Mesodermal cell (in vitro differentiated cells): ENCODE measurements at regions not wholly inside any gene's neighbourhood (a gene's known extent, or its start where the extent isn't known, plus 50 kb on each side); places are given as distances from the start of the nearest gene placed in this dataset.
A peak's percentile ranks its signal among the peaks of the same experiment; 100 is the strongest.
"Not testable (repeated sequence)": the region's sequence is repeated elsewhere in the genome, so short reads cannot be mapped to it uniquely, and the experiment has no call there.

ENCODE experiments used
- H3K27ac ChIP-seq: 2 replicates; pipeline ENCODE4 v1.7.0; 2013; ENCODE audit warnings: mild to moderate bottlenecking, low read depth, low read length, moderate library complexity; ENCODE audit not compliant: severe bottlenecking
- H3K36me3 ChIP-seq: 2 replicates; pipeline ENCODE4 v1.7.1; 2013; ENCODE audit warnings: mild to moderate bottlenecking, low read length, moderate library complexity; ENCODE audit not compliant: control insufficient read depth, insufficient read depth
- H3K4me1 ChIP-seq: one replicate; pipeline ENCODE4 v1.7.1; 2013; ENCODE audit warnings: mild to moderate bottlenecking, low read length; ENCODE audit not compliant: insufficient read depth, control insufficient read depth, poor library complexity, severe bottlenecking
- H3K4me3 ChIP-seq: 2 replicates; pipeline ENCODE4 v1.7.0; 2013; ENCODE audit warnings: low read length, control low read depth, mild to moderate bottlenecking; ENCODE audit not compliant: insufficient read depth, poor library complexity, severe bottlenecking; ENCODE audit errors: extremely low read depth
- H3K9me3 ChIP-seq: 2 replicates; pipeline ENCODE4 v1.7.1; 2013; ENCODE audit warnings: mild to moderate bottlenecking, low read length, moderate library complexity; ENCODE audit not compliant: control insufficient read depth
- WGBS, 2 experiments: methylation state at CpG; one replicate each; pipeline ENCODE4 v1.1.5; 2013; ENCODE audit warnings: missing lambda C conversion rate in 2 of 2; ENCODE audit not compliant: insufficient coverage in 2 of 2; 5-methylcytosine and 5-hydroxymethylcytosine counted together

DNA sequence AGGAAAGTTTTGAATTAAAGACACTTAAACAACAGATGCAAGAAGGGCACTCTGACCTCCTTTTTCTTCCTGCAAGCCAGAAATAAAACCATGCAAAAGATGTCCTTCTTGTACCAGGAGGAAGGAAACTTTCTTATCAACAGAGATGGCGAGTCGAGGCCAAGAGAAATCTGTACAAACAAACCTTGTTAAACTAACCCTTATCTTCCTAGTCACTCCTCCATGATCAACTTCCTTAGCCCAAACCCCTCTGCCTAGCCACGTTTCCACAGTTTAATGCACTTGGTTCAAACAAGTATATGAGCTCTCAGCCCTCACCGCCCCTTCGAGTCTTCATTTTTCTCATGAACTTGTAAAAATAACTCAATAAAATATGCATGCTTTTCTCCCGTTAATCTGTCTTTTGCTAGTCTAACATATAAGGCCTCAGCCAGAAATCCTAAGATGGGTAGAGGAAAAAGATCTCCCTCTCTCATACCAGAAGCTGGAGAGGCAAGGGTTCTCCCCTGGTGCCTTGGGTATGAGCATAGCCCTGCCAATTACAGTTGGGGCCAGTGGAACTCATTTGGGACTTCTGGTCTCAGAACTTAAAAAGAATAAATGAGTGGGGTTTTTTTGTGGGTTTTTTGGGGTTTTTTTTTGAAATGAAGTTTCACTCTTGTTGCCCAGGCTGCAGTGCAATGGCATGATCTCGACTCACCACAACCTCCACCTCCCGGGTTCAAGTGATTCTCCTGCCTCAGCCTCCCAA is 141.7 kb upstream of the SOD1 start:
- Histone ChIP-seq H3K9me3 (no peaks in the 10 kb centered on the region), H3K27ac (peak overlapping the region; percentile 45), H3K4me1 (peaks cover 16% of the 10 kb centered on the region), H3K4me3 (no peak overlapping the region), H3K36me3 (no peaks in the 10 kb centered on the region)
- 83 to 86% methylated on average over 7 to 8 of the region's 8 CpGs for WGBS, 2 experiments

DNA sequence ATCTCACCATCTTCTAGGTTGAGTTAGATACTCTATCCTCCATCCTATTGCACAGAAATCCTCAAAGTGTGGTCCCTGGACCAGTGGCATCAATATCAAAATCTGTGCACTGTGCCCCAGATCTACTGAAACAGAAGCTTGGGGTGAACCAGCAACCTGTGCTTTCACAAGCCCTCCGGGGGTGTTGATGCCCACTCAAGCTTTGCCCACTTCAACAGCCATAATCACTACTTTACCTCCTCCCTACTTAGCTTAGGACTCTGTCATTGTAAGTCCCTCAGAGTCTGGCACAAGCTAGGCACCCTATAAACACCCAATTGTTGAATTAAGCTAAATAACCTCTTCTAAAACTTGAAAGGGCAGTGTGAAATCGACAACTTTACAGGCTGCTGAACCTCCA is 144.2 kb upstream of the SOD1 start:
- no peaks in the 10 kb centered on the region for H3K9me3 ChIP-seq
- 83% methylated on average over 2 of the region's 2 CpGs; no CpG with 5 or more reads in 1 of the 2 experiments for WGBS, 2 experiments
- no peak overlapping the region for H3K27ac ChIP-seq

DNA sequence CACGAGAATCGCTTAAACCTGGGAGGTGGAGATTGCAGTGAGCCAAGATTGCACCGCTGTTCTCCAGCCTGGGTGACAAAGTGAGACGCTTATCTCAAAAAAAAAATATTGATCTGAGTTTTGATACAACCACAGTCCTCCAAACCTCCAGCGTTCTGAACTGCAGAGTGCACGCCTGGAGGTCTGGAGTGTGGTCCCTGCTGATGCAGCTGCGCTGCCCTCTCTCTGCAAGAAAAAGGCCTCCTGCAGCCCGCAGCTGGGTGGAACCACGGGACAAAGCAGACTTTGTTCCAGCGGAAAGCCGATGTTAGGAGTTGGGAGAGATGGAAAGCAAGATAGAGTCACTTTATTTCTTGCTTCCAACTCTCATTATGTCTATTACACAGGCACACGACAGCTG is 144.9 kb upstream of the SOD1 start:
- H3K27ac ChIP-seq, result no peak overlapping the region
- H3K36me3 ChIP-seq, result no peaks in the 10 kb centered on the region
- WGBS, 2 experiments, result 46 to 74% methylated on average over 4 to 5 of the region's 12 CpGs
- no peak overlapping the region for H3K4me3 ChIP-seq
- H3K9me3 ChIP-seq, result no peaks in the 10 kb centered on the region
- H3K4me1 ChIP-seq, result peaks cover 19% of the 10 kb centered on the region

More for the DNA sequence above, 144.2 kb upstream of the SOD1 start:
- H3K36me3 ChIP-seq, result no peaks in the 10 kb centered on the region
- peaks cover 16% of the 10 kb centered on the region for H3K4me1 ChIP-seq
- H3K4me3 ChIP-seq, result no peak overlapping the region

DNA sequence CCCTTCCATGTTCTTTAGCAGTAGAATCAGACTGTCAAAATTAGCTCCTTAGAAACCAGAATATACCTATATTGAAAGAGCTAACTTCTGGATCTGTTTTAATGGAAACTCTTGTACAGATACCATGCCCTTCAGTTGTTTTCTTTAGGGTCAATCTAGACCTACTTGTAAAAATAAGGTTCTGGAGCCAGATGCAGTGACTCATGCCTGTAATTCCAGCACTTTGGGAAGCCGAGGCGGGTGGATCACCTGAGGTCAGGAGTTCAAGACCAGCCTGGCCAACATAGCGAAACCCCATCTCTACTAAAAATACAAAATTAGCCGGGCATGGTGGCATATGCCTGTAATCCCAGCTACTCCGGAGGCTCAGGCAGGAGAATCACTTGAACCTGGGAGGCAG is 146.0 kb upstream of the SOD1 start:
- 83 to 100% methylated on average over 1 to 3 of the region's 5 CpGs for WGBS, 2 experiments
- H3K36me3 ChIP-seq, result not testable (repeated sequence)

DNA sequence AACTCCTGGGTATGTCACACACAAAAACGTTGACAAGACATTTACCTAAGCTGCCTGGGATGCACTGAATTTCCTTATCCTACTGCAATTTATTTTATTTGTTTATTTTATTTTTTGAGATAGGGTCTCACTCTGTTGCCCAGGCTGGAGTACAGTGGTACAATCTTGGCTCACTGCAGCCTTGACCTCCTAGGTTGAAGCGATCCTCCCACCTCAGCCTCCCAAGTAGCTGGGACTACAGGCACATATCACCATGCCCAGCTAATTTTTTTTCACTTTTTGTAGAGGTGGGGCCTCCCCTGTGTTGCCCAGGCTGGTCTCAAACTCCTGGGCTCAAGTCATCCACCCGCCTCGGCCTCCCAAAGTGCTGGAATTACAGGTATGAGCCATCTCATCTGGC is 147.5 kb upstream of the SOD1 start:
- peaks cover 22% of the 10 kb centered on the region for H3K4me1 ChIP-seq
- H3K36me3 ChIP-seq, H3K9me3 ChIP-seq, H3K27ac ChIP-seq, H3K4me3 ChIP-seq: not testable (repeated sequence)
- 92 to 100% methylated on average over 2 to 3 of the region's 4 CpGs for WGBS, 2 experiments

More for the DNA sequence above, 146.0 kb upstream of the SOD1 start:
- H3K4me3 ChIP-seq, H3K27ac ChIP-seq, H3K9me3 ChIP-seq: not testable (repeated sequence)
- peaks cover 24% of the 10 kb centered on the region for H3K4me1 ChIP-seq

DNA sequence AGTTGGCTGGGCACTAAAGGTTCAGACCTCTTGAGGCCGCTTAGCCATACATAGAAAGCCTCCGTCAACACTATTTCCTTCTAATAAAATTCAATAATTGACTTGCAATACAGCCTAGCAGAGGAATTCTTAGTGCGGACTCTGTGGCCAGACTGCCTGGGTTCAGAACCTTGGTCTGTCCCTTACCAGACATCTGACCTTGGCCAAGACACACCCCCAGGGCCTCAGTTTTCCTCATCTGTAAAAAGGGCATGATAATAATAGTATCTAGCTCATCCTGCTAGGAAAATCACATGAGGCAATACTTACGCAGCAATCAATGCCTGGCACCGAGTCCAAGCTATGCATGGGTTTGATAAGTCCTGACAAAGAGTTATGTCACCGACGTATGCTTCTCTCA is 148.2 kb upstream of the SOD1 start:
- Histone ChIP-seq H3K9me3 (no peaks in the 10 kb centered on the region), H3K27ac (no peak overlapping the region), H3K36me3 (no peaks in the 10 kb centered on the region), H3K4me1 (peaks cover 22% of the 10 kb centered on the region), H3K4me3 (no peak overlapping the region)
- 94 to 97% methylated on average over 6 to 7 of the region's 7 CpGs for whole genome bisulfite sequencing, 2 experiments

DNA sequence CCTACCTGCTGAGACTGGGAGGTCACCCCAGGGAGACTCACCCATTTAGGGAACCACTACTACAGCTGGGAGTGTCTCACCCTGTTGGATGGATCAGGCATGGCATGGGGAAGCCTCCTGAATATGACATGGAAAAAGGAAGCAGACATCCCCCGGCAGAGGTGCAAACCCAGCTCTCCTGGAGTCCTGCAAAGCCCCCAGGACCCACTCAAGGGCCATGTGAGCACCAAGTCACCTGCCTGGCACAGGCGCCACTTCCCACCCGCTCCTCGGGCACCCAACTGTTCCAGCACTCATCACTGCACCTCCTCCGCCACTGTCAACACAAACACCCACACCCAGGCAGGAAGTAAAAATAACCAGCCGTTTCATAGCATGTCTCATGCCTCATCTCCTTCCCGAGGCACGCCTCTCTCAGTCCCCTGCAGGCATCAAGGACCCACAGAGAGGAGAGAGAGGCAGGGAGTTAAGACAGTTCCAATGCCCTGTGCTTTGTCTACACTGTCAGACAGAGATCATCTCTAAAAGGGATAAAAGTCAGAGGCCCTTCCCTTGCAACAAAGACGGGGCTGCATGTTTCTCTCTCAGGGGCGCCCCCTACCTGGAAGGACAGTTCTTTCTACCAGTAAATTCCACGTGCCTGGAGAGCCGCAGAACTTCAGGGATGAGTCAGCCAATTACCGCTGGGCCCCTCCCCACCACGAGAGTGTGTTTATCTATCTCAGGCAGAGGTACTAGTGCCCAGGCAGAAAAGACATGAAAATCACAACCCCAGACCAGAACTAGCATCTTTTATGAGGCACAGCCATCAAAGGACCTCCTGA is 150.1 kb upstream of the SOD1 start:
- H3K9me3 ChIP-seq, result no peaks in the 10 kb centered on the region
- H3K36me3 ChIP-seq, result no peaks in the 10 kb centered on the region
- peaks cover 12% of the 10 kb centered on the region for H3K4me1 ChIP-seq
- no peak overlapping the region for H3K4me3 ChIP-seq
- WGBS, 2 experiments, result 48 to 76% methylated on average over 5 to 8 of the region's 14 CpGs
- H3K27ac ChIP-seq, result no peak overlapping the region

DNA sequence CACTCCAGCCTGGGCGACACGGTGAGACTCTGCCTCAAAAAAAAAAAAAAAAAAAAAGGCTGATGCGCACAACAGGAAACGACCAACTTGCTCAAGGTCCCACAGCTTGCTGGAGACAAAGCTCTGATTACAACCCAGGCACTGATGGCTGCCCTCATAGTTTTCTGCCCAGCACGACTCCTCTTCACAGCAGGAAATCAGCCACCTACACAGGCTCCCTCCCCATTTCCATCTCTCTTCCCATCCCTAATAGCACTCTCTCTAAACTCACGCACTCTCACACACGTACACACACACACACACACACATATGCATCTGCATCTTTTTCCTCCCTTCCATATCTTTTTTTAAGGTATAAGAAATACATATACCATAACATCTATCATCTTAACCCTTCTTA is 153.5 kb upstream of the SOD1 start:
- H3K4me3 ChIP-seq, result no peak overlapping the region
- H3K4me1 ChIP-seq, result peaks cover 8% of the 10 kb centered on the region
- H3K9me3 ChIP-seq, result no peaks in the 10 kb centered on the region
- 64 to 74% methylated on average over 6 of the region's 7 CpGs for WGBS, 2 experiments
- no peaks in the 10 kb centered on the region for H3K36me3 ChIP-seq
- no peak overlapping the region for H3K27ac ChIP-seq

DNA sequence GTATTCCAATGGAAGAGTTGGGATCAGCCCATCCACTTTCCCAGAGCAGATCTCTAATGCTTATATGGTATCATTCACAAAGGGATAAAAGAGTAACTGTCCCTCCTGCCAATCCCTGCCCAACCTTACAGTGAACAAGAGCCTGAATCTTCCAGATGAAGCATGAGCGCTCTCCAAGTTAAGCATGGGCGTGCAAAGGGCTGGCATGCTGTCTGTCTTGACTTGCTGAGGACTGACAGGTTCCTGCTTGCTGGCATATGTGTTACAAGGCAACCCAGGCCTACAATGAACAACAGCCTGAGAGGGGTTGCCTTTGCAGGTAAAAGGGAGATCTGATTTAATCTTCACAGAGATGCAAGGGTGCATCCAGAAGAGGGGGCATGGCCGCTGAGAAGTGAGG is 155.6 kb upstream of the SOD1 start:
- Histone ChIP-seq H3K4me1 (peaks cover under 1% of the 10 kb centered on the region), H3K4me3 (no peak overlapping the region), H3K27ac (no peak overlapping the region), H3K9me3 (no peaks in the 10 kb centered on the region), H3K36me3 (no peaks in the 10 kb centered on the region)
- WGBS, 2 experiments, result 93 to 100% methylated on average over 3 of the region's 3 CpGs

DNA sequence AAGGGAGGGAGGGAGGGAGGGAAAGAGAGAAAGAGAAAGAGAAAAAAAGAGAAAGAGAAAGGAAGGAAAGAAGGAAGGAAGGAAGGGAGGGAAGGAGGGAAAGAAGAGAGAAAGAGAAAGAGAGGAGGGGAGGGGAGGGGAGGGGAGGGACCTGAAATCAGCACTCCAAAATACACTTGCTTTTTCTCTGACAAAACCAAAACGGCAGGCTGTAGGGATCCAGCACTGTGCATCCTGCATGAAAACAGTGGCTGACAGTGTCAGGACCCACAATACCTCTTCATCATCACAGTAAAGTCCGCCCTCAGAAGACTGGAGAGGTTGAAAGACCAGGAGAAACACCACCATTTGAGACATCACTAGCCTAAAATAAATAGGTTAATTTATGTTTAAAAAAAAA is 156.0 kb upstream of the SOD1 start:
- no peaks in the 10 kb centered on the region for H3K4me1 ChIP-seq
- no peaks in the 10 kb centered on the region for H3K9me3 ChIP-seq
- 80% methylated on average over 1 of the region's 2 CpGs for WGBS, 2 experiments
- H3K27ac ChIP-seq, result no peak overlapping the region
- no peaks in the 10 kb centered on the region for H3K36me3 ChIP-seq
- H3K4me3 ChIP-seq, result no peak overlapping the region
